K562 (cell line): ENCODE measurements at regions not wholly inside any gene's neighbourhood (a gene's known extent, or its start where the extent isn't known, plus 50 kb on each side); places are given as distances from the start of the nearest gene placed in this dataset.

Experiments
- ATAC-seq: fragments of 200-7000 bp; cut with Tn5 transposase; 3 replicates; pipeline ENCODE4 v1.9.1; 2020; ENCODE audit warnings: moderate library complexity
- BruUV-seq: library from RNA; stranded (reverse); fragments of 400-500 nt; replicated peaks from 2 replicates; lab custom pipeline; 2021; lab: Mats Ljungman, UMichigan
- CTCF ChIA-PET: fragments of 300-600 bp; formaldehyde crosslinking; extraction: SDS; loops from one replicate; lab custom pipeline; 2021; ENCODE audit warnings: low intra/inter-chr PET ratio; lab: Yijun Ruan, JAX
- POLR2A ChIA-PET: fragments of 300-600, 350-650 bp; sonication (Branson Sonifier 250); formaldehyde crosslinking; extraction: SDS; loops from one replicate; lab custom pipeline; 2021; ENCODE audit warnings: antibody characterized with exemption, inconsistent platforms; lab: Yijun Ruan, JAX
- DNase-seq, 4 experiments: peaks; one replicate each; pipeline versions ENCODE4 v3.0.0 to v3.0.0-alpha.2; 2011 to 2018; ENCODE audit warnings: low spot score in 3 of 4, mixed read lengths in 3 of 4; ENCODE audit errors: extremely low read depth in 1 of 4
- FAIRE-seq: peaks from 2 replicates; lab custom pipeline; 2011; peaks lifted over from hg19 to GRCh38; lab: Jason Lieb, UNC
- H2AFZ ChIP-seq: 2 replicates; pipeline ENCODE4 v1.6.0; 2011; ENCODE audit warnings: low read depth, low read length, control low read depth, inconsistent platforms
- H3K27ac ChIP-seq: fragments of 200-600 bp; 3 replicates; pipeline ENCODE4 v1.8.0; 2011; ENCODE audit warnings: low read depth, mild to moderate bottlenecking, control low read depth, inconsistent platforms, low read length, moderate library complexity, mixed read lengths; ENCODE audit errors: extremely low read depth
- H3K27me3 ChIP-seq, 2 experiments: fragments of 300-600 bp in 1 of 2; 2 replicates in 1 of 2; 3 replicates in 1 of 2; pipeline versions ENCODE4 v1.6.0 to v1.8.0; 2011; ENCODE audit warnings: inconsistent platforms in 2 of 2, low read length in 2 of 2, mild to moderate bottlenecking in 1 of 2, mixed read lengths in 1 of 2, moderate library complexity in 1 of 2; ENCODE audit not compliant: control insufficient read depth in 2 of 2, insufficient read depth in 2 of 2
- H3K36me3 ChIP-seq: fragments of 300-600 bp; 3 replicates; pipeline ENCODE4 v1.8.0; 2011; ENCODE audit warnings: mild to moderate bottlenecking, low read length, inconsistent platforms; ENCODE audit not compliant: control insufficient read depth, insufficient read depth
- H3K4me1 ChIP-seq, 2 experiments: fragments of 200-600 bp in 1 of 2; replicated peaks in 1 of 2; 2 replicates in 1 of 2; 3 replicates in 1 of 2; pipeline versions ENCODE4 v1.5.1 to v1.8.0; 2011; ENCODE audit warnings: inconsistent platforms in 2 of 2, low read length in 2 of 2, mild to moderate bottlenecking in 1 of 2, mixed read lengths in 1 of 2, moderate library complexity in 1 of 2; ENCODE audit not compliant: control insufficient read depth in 2 of 2, insufficient read depth in 2 of 2
- H3K4me2 ChIP-seq: 2 replicates; pipeline ENCODE4 v1.6.1; 2011; ENCODE audit warnings: low read length, control low read depth, inconsistent platforms, mixed read lengths; ENCODE audit not compliant: insufficient read depth
- H3K4me3 ChIP-seq: fragments of 200-600 bp; sonication (generic), shearing (Covaris generic); 2 replicates; pipeline ENCODE4 v1.5.1; 2016; ENCODE audit warnings: control low read depth, inconsistent platforms
- H3K79me2 ChIP-seq: fragments of 200-600 bp; 3 replicates; pipeline ENCODE4 v1.8.0; 2011; ENCODE audit warnings: low read length, inconsistent platforms; ENCODE audit not compliant: control insufficient read depth, insufficient read depth
- H3K9ac ChIP-seq, 2 experiments: 2 replicates each; pipeline versions ENCODE4 v1.6.0 to v1.6.1; 2011; ENCODE audit warnings: low read depth in 2 of 2, low read length in 2 of 2, control low read depth in 1 of 2, inconsistent platforms in 1 of 2, mild to moderate bottlenecking in 1 of 2, mixed read lengths in 1 of 2; ENCODE audit not compliant: insufficient read depth in 1 of 2
- H3K9me1 ChIP-seq: one replicate; pipeline ENCODE4 v1.6.0; 2011; ENCODE audit warnings: inconsistent platforms, mild to moderate bottlenecking, low read length, moderate library complexity; ENCODE audit not compliant: control insufficient read depth, insufficient read depth
- H3K9me3 ChIP-seq: replicated peaks from 2 replicates; pipeline ENCODE4 v1.5.1; 2011; ENCODE audit warnings: low read depth, low read length, inconsistent platforms; ENCODE audit not compliant: control insufficient read depth, insufficient read depth
- H4K20me1 ChIP-seq: replicated peaks from 2 replicates; pipeline ENCODE4 v1.6.1; 2011; ENCODE audit warnings: low read length, inconsistent platforms, mixed read lengths; ENCODE audit not compliant: control insufficient read depth, insufficient read depth
- GTF3C2 ChIP-seq: IDR thresholded peaks from 3 replicates; pipeline ENCODE4 v1.6.1; 2011; ENCODE audit warnings: borderline replicate concordance, mild to moderate bottlenecking, moderate library complexity; ENCODE audit not compliant: insufficient read length; ENCODE audit errors: extremely low read depth
- MAFG ChIP-seq: fragments of 450-650 bp; conservative IDR thresholded peaks from 2 replicates; pipeline ENCODE4 v1.6.1; 2016; ENCODE audit warnings: missing genetic modification characterization, missing compliant biosample characterization
- ZBTB33 ChIP-seq: sonication (generic); formaldehyde crosslinking; IDR thresholded peaks from 2 replicates; pipeline ENCODE4 v1.8.1; 2023; ENCODE audit warnings: mild to moderate bottlenecking, missing genetic modification reagents
- ZNF347 ChIP-seq: fragments of 450-650 bp; formaldehyde crosslinking; IDR thresholded peaks from 2 replicates; pipeline ENCODE4 v1.4.0; 2020; ENCODE audit warnings: low read depth, mild to moderate bottlenecking, moderate library complexity
- in situ Hi-C: fragments of 300-500 bp; cut with MboI; formaldehyde crosslinking; loops from 4 replicates; pipeline ENCODE4 v1.15.0; 2018; ENCODE audit warnings: inconsistent platforms, mixed read lengths
- intact Hi-C: fragments of 100-400 bp; cut with micrococcal nuclease; formaldehyde crosslinking; loops from 2 replicates; pipeline ENCODE4 v1.14.2; 2022
- TF ChIP-seq, protein P1 (sequence below): fragments of 450-650 bp; formaldehyde crosslinking; IDR thresholded peaks from 2 replicates; pipeline ENCODE4 v1.4.0; 2022; ENCODE audit warnings: missing genetic modification characterization

- Histone ChIP-seq H3K27me3 (no peaks in the 10 kb centered on the region), H4K20me1 (no peaks in the 10 kb centered on the region), H3K9me3 (no peaks in the 10 kb centered on the region), H3K36me3 (no peaks in the 10 kb centered on the region), H3K9ac (no peak overlapping the region), H3K9me1 (no peaks in the 10 kb centered on the region), H3K27ac (no peak overlapping the region), H3K79me2 (no peaks in the 10 kb centered on the region), H3K4me3 (no peak overlapping the region), H3K4me1 (no peaks in the 10 kb centered on the region), H2AFZ (no peak overlapping the region), H3K4me2 (no peak overlapping the region)
- TF ChIP-seq ZNF347 (CRISPR knock-in tag) (no peak), MAFG (tag) (no peak), ZBTB33 (CRISPR knock-in tag) (no peak), GTF3C2 (no peak)
- TF ChIP-seq, protein P1, sequence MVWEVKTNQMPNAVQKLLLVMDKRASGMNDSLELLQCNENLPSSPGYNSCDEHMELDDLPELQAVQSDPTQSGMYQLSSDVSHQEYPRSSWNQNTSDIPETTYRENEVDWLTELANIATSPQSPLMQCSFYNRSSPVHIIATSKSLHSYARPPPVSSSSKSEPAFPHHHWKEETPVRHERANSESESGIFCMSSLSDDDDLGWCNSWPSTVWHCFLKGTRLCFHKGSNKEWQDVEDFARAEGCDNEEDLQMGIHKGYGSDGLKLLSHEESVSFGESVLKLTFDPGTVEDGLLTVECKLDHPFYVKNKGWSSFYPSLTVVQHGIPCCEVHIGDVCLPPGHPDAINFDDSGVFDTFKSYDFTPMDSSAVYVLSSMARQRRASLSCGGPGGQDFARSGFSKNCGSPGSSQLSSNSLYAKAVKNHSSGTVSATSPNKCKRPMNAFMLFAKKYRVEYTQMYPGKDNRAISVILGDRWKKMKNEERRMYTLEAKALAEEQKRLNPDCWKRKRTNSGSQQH (CRISPR knock-in tag), result no peak
- ATAC-seq (no peak), FAIRE-seq (no peak), DNase-seq (no peak)
- ChIA-PET POLR2A (no interaction called here), CTCF (no interaction called here)
- in situ Hi-C loops, result no loop called here
- intact Hi-C loops, result no loop called here
- BruUV-seq, result no TSS peak
These were observed 116.3 kb upstream of the CNTN1 start for GRCh38 chr12:40575987-40576386.
